Loucy (cell line): ENCODE measurements at regions not wholly inside any gene's neighbourhood (a gene's known extent, or its start where the extent isn't known, plus 50 kb on each side); places are given as distances from the start of the nearest gene placed in this dataset.

Source experiments
- CTCF ChIP-seq: fragments of 200-600 bp; sonication (generic); conservative IDR thresholded peaks from 2 replicates; pipeline ENCODE4 v1.5.1; 2014; ENCODE audit warnings: mild to moderate bottlenecking, antibody characterized with exemption, low read length
- EZH2phosphoT487 ChIP-seq: fragments of 200-600 bp; IDR thresholded peaks from 2 replicates; pipeline ENCODE4 v1.6.1; 2018; ENCODE audit warnings: antibody characterized with exemption, mild to moderate bottlenecking, moderate library complexity, borderline replicate concordance

DNA sequence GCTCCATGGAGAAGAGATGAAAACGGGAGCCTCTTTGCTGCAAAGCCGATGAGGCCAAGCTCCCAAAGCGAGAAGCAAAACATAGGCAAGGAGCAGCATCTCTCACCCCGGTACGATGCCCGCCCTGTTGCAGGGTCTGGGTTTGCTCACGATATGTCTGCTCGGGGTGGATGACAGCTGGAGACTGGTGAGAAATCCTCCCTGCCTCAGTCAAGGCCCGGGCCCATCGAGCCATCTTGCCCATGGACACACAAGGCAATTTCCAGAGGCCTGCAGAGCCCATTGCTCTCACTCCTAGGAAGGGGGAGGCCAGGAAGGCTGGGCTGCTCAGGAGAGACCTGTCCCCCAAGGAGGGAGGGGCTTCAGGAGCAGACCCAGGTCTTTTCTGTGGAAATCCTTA is 391.7 kb upstream of the SHH start:
- TF ChIP-seq CTCF (no peak), EZH2phosphoT487 (no peak)
